ENCODE measurements at regions not wholly inside any gene's neighbourhood (a gene's known extent, or its start where the extent isn't known, plus 50 kb on each side); places are given as distances from the start of the nearest gene placed in this dataset.

DNA sequence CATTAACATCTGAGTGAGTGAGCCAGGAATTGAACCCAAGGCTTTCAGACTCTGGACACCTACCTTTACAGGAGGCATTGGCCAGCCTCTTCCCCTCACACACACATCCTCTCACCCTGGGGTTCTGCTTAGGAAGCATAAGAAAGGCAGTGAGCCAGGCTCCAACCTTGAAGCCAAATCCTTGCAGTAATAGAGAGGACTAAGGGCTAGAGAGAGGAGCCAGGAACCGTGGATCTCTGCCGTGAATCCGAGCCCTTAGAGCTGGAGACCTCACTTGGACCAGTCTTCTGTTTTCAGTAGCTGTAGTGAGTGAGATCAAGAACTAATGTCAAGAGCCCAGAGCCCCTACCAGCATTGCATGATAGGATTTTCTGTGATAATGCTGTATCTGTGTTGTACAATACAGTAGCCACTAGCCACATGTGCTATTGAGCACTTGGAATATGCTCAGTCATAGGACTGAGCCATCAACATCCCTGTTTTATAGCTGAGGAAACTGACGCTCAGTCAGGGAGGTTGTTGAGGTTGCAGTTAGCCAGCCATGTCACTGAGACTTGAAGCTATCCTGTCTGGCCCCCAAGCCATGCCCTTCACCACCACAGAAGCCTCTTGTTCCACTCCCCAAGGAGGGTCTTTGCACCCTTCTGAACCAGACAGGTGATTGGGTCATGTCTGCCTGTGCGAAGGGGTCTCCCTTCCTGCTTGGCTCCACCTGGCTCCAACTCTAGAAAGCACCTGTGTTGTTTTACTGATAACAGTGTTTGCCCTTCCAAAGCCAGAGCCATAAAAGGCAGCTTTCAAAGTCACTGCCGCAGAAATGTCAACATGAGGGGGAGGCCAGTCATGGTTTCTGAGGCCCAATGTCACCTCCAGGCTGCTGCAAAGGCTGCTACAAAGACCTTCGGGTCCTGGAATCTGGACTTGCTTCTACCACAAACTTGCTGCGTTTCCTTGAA, 101.1 kb upstream of the JUN start (continued):
- TF ChIP-seq HDAC3 (IDR thresholded peaks at IDR 0.05; ENCODE audit: borderline replicate concordance, partially characterized antibody) (no peak), CC2D1A (IDR thresholded peaks at IDR 0.05) (no peak), KAT8 (IDR thresholded peaks at IDR 0.05; ENCODE audit: low read depth) (no peak), ZNF444 (CRISPR knock-in tag; IDR thresholded peaks at IDR 0.05) (no peak), MCM2 (IDR thresholded peaks at IDR 0.05; ENCODE audit: low read depth) (no peak), HNRNPUL1 (IDR thresholded peaks at IDR 0.05; ENCODE audit: low read length) (no peak), E2F3 (CRISPR knock-in tag; IDR thresholded peaks at IDR 0.05) (no peak), ZNF274 (IDR thresholded peaks at IDR 0.05; ENCODE audit: borderline replicate concordance, low read depth, low read length) (no peak), TCF7 (IDR thresholded peaks at IDR 0.05; ENCODE audit: borderline replicate concordance) (peak; percentile 80; the same call in 1 of the 2 replicates)
- TF ChIP-seq, protein P1, sequence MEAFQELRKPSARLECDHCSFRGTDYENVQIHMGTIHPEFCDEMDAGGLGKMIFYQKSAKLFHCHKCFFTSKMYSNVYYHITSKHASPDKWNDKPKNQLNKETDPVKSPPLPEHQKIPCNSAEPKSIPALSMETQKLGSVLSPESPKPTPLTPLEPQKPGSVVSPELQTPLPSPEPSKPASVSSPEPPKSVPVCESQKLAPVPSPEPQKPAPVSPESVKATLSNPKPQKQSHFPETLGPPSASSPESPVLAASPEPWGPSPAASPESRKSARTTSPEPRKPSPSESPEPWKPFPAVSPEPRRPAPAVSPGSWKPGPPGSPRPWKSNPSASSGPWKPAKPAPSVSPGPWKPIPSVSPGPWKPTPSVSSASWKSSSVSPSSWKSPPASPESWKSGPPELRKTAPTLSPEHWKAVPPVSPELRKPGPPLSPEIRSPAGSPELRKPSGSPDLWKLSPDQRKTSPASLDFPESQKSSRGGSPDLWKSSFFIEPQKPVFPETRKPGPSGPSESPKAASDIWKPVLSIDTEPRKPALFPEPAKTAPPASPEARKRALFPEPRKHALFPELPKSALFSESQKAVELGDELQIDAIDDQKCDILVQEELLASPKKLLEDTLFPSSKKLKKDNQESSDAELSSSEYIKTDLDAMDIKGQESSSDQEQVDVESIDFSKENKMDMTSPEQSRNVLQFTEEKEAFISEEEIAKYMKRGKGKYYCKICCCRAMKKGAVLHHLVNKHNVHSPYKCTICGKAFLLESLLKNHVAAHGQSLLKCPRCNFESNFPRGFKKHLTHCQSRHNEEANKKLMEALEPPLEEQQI (IDR thresholded peaks at IDR 0.05), result no peak
- TF ChIP-seq, protein P2, sequence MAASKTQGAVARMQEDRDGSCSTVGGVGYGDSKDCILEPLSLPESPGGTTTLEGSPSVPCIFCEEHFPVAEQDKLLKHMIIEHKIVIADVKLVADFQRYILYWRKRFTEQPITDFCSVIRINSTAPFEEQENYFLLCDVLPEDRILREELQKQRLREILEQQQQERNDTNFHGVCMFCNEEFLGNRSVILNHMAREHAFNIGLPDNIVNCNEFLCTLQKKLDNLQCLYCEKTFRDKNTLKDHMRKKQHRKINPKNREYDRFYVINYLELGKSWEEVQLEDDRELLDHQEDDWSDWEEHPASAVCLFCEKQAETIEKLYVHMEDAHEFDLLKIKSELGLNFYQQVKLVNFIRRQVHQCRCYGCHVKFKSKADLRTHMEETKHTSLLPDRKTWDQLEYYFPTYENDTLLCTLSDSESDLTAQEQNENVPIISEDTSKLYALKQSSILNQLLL (CRISPR knock-in tag; IDR thresholded peaks at IDR 0.05; ENCODE audit: borderline replicate concordance), result no peak
- TF ChIP-seq, protein P3, sequence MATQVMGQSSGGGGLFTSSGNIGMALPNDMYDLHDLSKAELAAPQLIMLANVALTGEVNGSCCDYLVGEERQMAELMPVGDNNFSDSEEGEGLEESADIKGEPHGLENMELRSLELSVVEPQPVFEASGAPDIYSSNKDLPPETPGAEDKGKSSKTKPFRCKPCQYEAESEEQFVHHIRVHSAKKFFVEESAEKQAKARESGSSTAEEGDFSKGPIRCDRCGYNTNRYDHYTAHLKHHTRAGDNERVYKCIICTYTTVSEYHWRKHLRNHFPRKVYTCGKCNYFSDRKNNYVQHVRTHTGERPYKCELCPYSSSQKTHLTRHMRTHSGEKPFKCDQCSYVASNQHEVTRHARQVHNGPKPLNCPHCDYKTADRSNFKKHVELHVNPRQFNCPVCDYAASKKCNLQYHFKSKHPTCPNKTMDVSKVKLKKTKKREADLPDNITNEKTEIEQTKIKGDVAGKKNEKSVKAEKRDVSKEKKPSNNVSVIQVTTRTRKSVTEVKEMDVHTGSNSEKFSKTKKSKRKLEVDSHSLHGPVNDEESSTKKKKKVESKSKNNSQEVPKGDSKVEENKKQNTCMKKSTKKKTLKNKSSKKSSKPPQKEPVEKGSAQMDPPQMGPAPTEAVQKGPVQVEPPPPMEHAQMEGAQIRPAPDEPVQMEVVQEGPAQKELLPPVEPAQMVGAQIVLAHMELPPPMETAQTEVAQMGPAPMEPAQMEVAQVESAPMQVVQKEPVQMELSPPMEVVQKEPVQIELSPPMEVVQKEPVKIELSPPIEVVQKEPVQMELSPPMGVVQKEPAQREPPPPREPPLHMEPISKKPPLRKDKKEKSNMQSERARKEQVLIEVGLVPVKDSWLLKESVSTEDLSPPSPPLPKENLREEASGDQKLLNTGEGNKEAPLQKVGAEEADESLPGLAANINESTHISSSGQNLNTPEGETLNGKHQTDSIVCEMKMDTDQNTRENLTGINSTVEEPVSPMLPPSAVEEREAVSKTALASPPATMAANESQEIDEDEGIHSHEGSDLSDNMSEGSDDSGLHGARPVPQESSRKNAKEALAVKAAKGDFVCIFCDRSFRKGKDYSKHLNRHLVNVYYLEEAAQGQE (IDR thresholded peaks at IDR 0.05; ENCODE audit: borderline replicate concordance), result peak; percentile 25; the same call in 1 of the 2 replicates
- TF ChIP-seq, protein P3 (CRISPR knock-in tag; IDR thresholded peaks at IDR 0.05; ENCODE audit: low read depth), result no peak
- TF ChIP-seq, protein P4, sequence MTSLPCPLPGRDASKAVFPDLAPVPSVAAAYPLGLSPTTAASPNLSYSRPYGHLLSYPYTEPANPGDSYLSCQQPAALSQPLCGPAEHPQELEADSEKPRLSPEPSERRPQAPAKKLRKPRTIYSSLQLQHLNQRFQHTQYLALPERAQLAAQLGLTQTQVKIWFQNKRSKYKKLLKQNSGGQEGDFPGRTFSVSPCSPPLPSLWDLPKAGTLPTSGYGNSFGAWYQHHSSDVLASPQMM (CRISPR knock-in tag; IDR thresholded peaks at IDR 0.05), result no peak
